ENCODE measurements at regions not wholly inside any gene's neighbourhood (a gene's known extent, or its start where the extent isn't known, plus 50 kb on each side); places are given as distances from the start of the nearest gene placed in this dataset.
A peak's percentile ranks its signal among the peaks of the same experiment; 100 is the strongest.

DNA sequence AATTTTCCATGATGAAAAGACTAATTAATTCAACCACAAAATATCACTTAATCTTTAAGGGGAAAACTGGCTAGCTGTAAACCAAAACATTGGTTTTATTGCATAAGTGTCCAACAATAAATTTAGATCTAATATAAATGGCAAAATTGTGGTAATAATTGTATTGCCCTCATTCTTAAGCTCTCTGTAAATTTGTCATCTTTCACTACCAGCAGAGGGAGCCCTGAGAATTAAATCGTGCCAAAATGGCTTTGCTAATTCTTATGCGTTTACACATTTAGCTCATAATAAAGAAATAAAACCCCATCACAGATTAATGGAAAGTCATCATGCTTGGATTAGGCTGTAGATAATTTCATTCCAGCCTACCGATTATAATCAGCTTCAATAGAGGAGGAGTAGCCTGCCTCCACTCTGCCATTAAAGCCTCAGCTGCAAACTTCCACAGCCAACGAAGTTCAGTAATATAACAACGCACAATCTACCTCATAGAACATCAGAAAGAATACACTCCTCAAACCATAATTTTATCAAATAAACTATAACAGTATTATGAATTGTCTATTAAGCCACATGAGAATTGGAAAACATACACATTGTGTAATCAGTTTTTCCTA is 70.0 kb upstream of the ATP5MC3 start:
- H3K14ac ChIP-seq (ENCODE audit: insufficient read length), result no peak overlapping the region
- no peak overlapping the region for H3K18ac ChIP-seq (ENCODE audit: extremely low read depth, low read length)
- H3K27me3 ChIP-seq (replicated peaks in 1 of 4; ENCODE audit: control insufficient read depth in 3 of 4, extremely low read depth in 1 of 4, insufficient read depth in 3 of 4, low read length in 3 of 4), result no peaks in the 10 kb centered on the region
- H2AFZ ChIP-seq (ENCODE audit: low read length), result no peak overlapping the region
- H3K9me3 ChIP-seq (ENCODE audit: insufficient read depth in 2 of 2, low read depth in 1 of 2, low read length in 1 of 2), result no peaks in the 10 kb centered on the region
- no peaks in the 10 kb centered on the region for H3K36me3 ChIP-seq (ENCODE audit: control insufficient read depth in 2 of 4, insufficient read depth in 4 of 4, low read length in 3 of 4)
- H3K23me2 ChIP-seq (ENCODE audit: low read depth, low read length), result no peaks in the 10 kb centered on the region
- H3K56ac ChIP-seq (replicated peaks; ENCODE audit: insufficient read length, low read depth, low read length), result no peak overlapping the region
- no peak overlapping the region for H2BK20ac ChIP-seq (ENCODE audit: low read length)
- no peak overlapping the region for H3K23ac ChIP-seq (ENCODE audit: insufficient read length)
- no peaks in the 10 kb centered on the region for H3K79me2 ChIP-seq (ENCODE audit: control insufficient read depth in 1 of 2, insufficient read depth in 2 of 2, low read length in 2 of 2)
- H4K5ac ChIP-seq (ENCODE audit: insufficient read length, low read depth, low read length), result no peak overlapping the region
- H3K4ac ChIP-seq (replicated peaks; ENCODE audit: insufficient read length, low read depth, low read length), result no peak overlapping the region
- no peak overlapping the region for H2BK12ac ChIP-seq (ENCODE audit: low read depth, low read length)
- 27% methylated on average over 5 of the region's 5 CpGs; no CpG with 5 or more reads in 1 of the 2 experiments for WGBS, 2 experiments (ENCODE audit: extremely low coverage in 1 of 2, insufficient coverage in 1 of 2, insufficient read length in 1 of 2, insufficient replicate concordance in 2 of 2, low coverage in 1 of 2, low lambda C conversion rate in 2 of 2, missing lambda C conversion rate in 1 of 2)
- no peak overlapping the region for H2BK15ac ChIP-seq (ENCODE audit: low read length)
- no peak overlapping the region for H3K27ac ChIP-seq (ENCODE audit: low read depth, low read length)
- no peak overlapping the region for H2BK5ac ChIP-seq (ENCODE audit: low read depth, low read length)
- DNase-seq (ENCODE audit: low read depth in 1 of 2, low spot score in 2 of 2) (no peak), FAIRE-seq (peak; percentile 81)
- ChIA-PET CTCF (ENCODE audit: partially characterized antibody) (interaction anchor here (0.7 to 6.6 kb wide), 53 partner anchors 10 to 846 kb away, joined by 3 to 84 read pairs (median 4); no protein-coding TSS in a partner anchor), POLR2A (ENCODE audit: partially characterized antibody) (interaction anchor here (1.2 kb wide), 1 partner anchor 10 kb away, joined by 3 read pairs; no protein-coding TSS in a partner anchor)
- TF ChIP-seq ZNF274 (IDR thresholded peaks at IDR 0.05; ENCODE audit: borderline replicate concordance, extremely low read depth, low read length) (no peak), KDM1A (IDR thresholded peaks at IDR 0.05; ENCODE audit: borderline replicate concordance, low read length) (no peak), CBX5 (IDR thresholded peaks at IDR 0.05; ENCODE audit: low read depth, low read length) (no peak), TBP (IDR thresholded peaks at IDR 0.05; ENCODE audit: low read depth, low read length) (no peak), NANOG (IDR thresholded peaks at IDR 0.05; ENCODE audit: insufficient read depth, low read depth, low read length, poor library complexity, severe bottlenecking) (no peak), RAD21 (IDR thresholded peaks at IDR 0.05 in 1 of 2, conservative IDR thresholded peaks at IDR 0.05 in 1 of 2; ENCODE audit: low read depth in 2 of 2, low read length in 2 of 2) (peak; percentile 43 to 52)
- TF ChIP-seq, protein P1, sequence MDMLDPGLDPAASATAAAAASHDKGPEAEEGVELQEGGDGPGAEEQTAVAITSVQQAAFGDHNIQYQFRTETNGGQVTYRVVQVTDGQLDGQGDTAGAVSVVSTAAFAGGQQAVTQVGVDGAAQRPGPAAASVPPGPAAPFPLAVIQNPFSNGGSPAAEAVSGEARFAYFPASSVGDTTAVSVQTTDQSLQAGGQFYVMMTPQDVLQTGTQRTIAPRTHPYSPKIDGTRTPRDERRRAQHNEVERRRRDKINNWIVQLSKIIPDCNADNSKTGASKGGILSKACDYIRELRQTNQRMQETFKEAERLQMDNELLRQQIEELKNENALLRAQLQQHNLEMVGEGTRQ (IDR thresholded peaks at IDR 0.05; ENCODE audit: low read length), result no peak
- TF ChIP-seq, protein P2, sequence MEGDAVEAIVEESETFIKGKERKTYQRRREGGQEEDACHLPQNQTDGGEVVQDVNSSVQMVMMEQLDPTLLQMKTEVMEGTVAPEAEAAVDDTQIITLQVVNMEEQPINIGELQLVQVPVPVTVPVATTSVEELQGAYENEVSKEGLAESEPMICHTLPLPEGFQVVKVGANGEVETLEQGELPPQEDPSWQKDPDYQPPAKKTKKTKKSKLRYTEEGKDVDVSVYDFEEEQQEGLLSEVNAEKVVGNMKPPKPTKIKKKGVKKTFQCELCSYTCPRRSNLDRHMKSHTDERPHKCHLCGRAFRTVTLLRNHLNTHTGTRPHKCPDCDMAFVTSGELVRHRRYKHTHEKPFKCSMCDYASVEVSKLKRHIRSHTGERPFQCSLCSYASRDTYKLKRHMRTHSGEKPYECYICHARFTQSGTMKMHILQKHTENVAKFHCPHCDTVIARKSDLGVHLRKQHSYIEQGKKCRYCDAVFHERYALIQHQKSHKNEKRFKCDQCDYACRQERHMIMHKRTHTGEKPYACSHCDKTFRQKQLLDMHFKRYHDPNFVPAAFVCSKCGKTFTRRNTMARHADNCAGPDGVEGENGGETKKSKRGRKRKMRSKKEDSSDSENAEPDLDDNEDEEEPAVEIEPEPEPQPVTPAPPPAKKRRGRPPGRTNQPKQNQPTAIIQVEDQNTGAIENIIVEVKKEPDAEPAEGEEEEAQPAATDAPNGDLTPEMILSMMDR (IDR thresholded peaks at IDR 0.05; ENCODE audit: control extremely low read depth in 1 of 3, insufficient read depth in 1 of 3, low read depth in 1 of 3, low read length in 3 of 3), result peak in 2 of 3 experiments; percentile 52 to 61; a peak in 2 of 4 replicates
- no peaks in the 10 kb centered on the region for H3K79me1 ChIP-seq (ENCODE audit: low read depth, low read length)
- H4K91ac ChIP-seq (replicated peaks; ENCODE audit: insufficient read length, low read length), result no peak overlapping the region
- H2BK120ac ChIP-seq (replicated peaks; ENCODE audit: low read depth, low read length), result no peak overlapping the region
- no peak overlapping the region for H2AK5ac ChIP-seq (ENCODE audit: low read depth, low read length)
- H3K4me1 ChIP-seq (replicated peaks in 1 of 4; ENCODE audit: control insufficient read depth in 3 of 4, insufficient read depth in 4 of 4, low read length in 3 of 4), result no peaks in the 10 kb centered on the region
- no peaks in the 10 kb centered on the region for H4K20me1 ChIP-seq (replicated peaks in 1 of 2; ENCODE audit: control insufficient read depth in 1 of 2, insufficient read depth in 2 of 2, low read length in 2 of 2)
- H4K8ac ChIP-seq (ENCODE audit: extremely low read depth, insufficient read depth, low read length), result no peak overlapping the region
- H3K4me3 ChIP-seq (ENCODE audit: extremely low read depth in 1 of 4, insufficient read depth in 2 of 4, low read depth in 3 of 4, low read length in 4 of 4), result no peak overlapping the region
- no peak overlapping the region for H3K9ac ChIP-seq (replicated peaks in 1 of 4; ENCODE audit: extremely low read depth in 1 of 4, low read depth in 3 of 4, low read length in 3 of 4)
- H3K4me2 ChIP-seq (ENCODE audit: insufficient read depth in 1 of 2, low read depth in 2 of 2, low read length in 2 of 2), result no peak overlapping the region

Measured in H1 (cell line).